D721Med (cell line): ENCODE measurements at regions not wholly inside any gene's neighbourhood (a gene's known extent, or its start where the extent isn't known, plus 50 kb on each side); places are given as distances from the start of the nearest gene placed in this dataset.
A peak's percentile ranks its signal among the peaks of the same experiment; 100 is the strongest.

Source experiments
- DNase-seq: peaks from one replicate; pipeline ENCODE4 v3.0.0; 2011; ENCODE audit warnings: low spot score; ENCODE audit not compliant: insufficient read length
- FAIRE-seq: peaks from 2 replicates; lab custom pipeline; 2011; peaks lifted over from hg19 to GRCh38; lab: Jason Lieb, UNC
- CTCF ChIP-seq: IDR thresholded peaks from 2 replicates; pipeline ENCODE4 v1.5.1; 2012; ENCODE audit warnings: mild to moderate bottlenecking, control low read depth; ENCODE audit not compliant: insufficient read depth; ENCODE audit errors: missing control alignments

DNA sequence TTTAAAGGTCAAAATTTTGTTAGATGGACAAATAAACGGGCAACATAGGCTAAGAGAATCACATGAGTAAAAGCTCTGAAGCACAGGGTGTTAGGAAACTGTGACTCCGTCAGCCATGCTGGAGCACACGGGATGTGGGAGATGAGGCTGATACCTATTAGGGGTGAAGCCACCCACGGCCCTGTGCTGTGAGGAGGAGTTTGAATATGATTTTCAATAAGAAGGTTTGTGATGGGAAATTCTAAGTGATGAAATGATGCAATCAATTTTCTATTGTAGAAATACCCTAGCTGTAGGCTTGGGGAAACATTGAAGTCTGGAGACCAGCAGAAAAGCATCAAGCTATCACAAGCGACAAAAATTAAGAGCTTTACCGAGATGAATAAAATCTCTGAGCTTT, 431.3 kb downstream of the CMPK2 start:
- no peak for TF ChIP-seq CTCF
- no peak for FAIRE-seq
- DNase-seq = no peak

DNA sequence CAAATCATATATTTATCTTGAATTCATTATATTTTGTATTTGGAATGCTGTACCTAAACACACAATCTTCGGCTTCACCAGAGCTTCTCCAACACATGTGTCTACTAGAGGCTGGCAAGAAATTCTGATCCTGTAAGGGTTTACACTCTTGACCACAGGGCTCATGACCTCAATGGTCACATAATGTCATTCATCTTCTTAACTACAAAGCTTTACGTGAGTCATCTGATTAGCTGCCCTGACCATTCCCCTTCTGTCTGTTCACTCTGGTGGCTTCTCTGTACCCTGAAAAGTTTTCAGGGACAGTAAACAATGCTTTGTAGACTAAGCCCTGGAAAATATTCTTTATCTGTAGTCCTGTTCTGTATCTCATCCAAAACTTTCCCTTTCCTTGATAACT, 423.9 kb downstream of the CMPK2 start:
- DNase-seq (no peak), FAIRE-seq (no peak)
- no peak for TF ChIP-seq CTCF

DNA sequence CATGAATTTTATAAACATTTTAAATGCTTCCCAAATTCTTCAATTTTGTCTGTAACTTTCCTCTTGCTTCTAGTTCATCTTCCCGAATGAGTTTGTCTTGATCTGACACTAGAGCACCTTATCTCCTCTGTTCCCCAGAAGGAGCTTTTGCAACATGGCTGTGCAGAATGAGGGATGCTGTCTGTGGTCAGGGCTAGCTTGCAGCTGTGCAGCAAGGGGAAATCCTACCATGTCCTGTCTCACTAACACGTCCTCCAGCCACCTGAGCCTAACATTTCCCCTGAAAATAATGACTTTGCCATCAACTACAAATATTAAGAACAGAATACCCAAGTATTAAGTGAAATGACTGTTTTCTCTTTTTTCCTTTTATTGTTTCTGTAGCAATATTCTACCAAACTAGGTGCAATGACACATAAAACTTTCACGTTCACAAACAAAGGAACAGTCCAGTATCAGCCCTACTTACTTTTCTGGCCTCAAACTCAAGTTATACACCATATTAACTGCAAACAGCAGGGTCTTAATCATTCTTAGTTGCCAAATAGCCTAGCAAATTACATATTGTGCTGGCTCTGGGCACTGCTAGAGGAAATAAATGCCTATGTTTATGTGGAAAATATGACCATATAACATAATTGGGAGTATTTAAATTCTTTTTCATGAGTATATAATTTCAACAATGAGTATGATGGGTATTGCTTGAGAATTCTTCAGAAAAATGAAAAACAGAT, 423.3 kb downstream of the CMPK2 start:
- no peak for FAIRE-seq
- TF ChIP-seq CTCF = no peak
- no peak for DNase-seq

DNA sequence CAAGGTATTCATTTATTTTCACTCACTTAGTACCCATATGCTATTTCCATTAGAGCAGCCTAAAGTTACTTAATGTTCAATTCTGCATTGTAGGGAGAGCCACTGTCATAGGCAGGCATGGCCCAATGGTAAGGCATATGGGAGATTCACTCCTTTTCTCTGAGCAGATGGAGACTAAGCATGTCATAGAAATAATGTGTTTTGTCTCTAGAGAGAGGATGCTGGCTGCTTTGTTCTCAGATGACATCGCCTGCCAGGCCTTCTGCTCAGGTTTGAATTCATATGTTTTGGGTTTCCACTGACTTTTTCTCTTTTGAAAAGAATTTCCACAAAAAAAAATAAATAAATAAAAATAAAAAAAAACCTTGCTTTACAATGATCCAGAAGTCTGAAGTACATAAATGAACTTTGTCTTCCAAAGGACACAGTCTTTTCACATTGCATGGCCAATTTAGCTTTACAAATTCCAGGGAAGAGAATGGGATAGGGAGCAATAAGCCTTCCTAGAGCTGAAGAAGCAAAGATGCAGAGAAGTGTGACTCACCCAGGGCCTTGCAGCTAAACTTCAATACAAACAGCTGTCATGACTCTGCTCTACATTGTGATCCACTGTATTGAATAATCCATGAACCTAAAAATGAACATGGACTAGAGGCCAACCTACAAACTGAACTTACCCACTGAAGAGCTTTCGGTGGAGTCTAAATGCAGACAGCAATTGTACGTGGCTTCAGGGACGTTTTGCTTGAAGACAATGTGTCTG, 422.5 kb downstream of the CMPK2 start:
- FAIRE-seq = no peak
- DNase-seq = no peak
- no peak for TF ChIP-seq CTCF

DNA sequence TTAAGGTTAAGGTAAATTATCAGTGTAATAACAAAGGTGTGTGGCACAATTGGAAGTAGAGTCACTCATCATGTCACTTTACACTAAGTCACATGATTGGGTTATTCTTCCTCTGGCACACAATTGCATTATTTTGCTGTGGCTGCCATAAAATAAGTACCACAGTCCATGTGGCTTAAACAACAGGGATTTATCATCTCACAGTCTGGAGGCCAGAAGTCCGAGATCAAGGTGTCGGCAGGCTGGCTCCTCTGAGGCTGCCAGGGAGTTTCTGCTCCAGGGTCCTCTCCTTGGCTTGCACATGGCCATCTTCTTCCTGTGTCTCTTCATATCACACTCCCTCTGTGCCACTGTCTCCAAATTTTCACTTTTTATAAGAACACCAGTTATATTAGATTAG, 421.2 kb downstream of the CMPK2 start:
- DNase-seq = no peak
- TF ChIP-seq CTCF = no peak
- FAIRE-seq = peak; percentile 25

DNA sequence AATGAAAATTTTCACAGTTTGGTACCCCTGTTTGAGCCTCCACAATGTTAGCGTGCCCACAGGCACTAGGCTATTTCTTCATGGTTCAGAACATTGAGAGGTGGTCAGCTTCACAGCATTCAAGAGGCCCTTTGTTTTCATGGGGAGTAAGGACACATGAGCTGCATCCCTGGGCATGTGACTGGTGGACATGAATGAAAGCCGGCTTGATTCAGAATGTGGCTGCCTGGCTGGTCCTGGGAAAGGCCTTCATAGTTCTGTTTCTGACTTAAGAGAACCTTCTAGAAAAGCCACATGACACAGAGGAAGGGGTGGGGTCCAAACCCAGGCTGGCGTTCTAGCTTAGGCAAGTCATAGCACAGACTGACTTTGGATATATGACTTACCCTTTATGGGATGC, 420.6 kb downstream of the CMPK2 start:
- DNase-seq (no peak), FAIRE-seq (no peak)
- no peak for TF ChIP-seq CTCF
